ENCODE measurements at regions not wholly inside any gene's neighbourhood (a gene's known extent, or its start where the extent isn't known, plus 50 kb on each side); places are given as distances from the start of the nearest gene placed in this dataset.
A peak's percentile ranks its signal among the peaks of the same experiment; 100 is the strongest.

GRCh38 chr3:72003936-72004335 is 219.0 kb upstream of the PROK2 start:
- H3K4me1 ChIP-seq (ENCODE audit: control insufficient read depth, insufficient read depth, low read length), result peaks cover 36% of the 10 kb centered on the region
- no peak overlapping the region for H3K9ac ChIP-seq (ENCODE audit: low read depth, low read length)
- H3K36me3 ChIP-seq (ENCODE audit: insufficient read depth, low read length), result no peaks in the 10 kb centered on the region
- no peaks in the 10 kb centered on the region for H3K27me3 ChIP-seq (ENCODE audit: control insufficient read depth, insufficient read depth, low read length)
- H3K9me3 ChIP-seq (replicated peaks; ENCODE audit: low read length), result no peaks in the 10 kb centered on the region
- H3K4me2 ChIP-seq (ENCODE audit: low read length), result no peak overlapping the region
- no peak overlapping the region for H3K4me3 ChIP-seq (ENCODE audit: low read length)

DNA sequence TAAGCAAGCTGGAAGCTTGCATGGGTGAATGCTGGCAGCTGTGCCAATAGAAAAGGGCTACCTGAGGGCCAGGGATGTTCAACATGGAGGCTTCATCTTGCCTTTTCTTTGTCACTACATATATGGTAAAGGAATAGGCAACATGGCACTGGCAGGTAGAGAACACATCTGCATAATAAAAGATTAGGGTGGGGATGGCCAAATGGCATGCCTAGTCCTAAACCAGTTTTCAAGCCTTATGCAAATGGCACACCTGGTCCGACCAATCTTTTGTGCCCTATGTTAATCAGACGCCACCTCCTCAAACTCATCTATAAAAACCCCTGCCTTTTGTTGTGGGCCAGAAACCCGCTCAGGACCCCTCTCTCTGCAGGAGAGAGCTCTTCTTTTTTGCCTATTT is 216.8 kb upstream of the PROK2 start:
- no peak overlapping the region for H3K4me3 ChIP-seq (ENCODE audit: low read length)
- H3K9me3 ChIP-seq (replicated peaks; ENCODE audit: low read length), result no peaks in the 10 kb centered on the region

GRCh38 chr3:71998995-71999673 is 214.2 kb upstream of the PROK2 start:
- H3K4me3 ChIP-seq (ENCODE audit: low read length), result no peak overlapping the region
- peaks cover 36% of the 10 kb centered on the region for H3K4me1 ChIP-seq (ENCODE audit: control insufficient read depth, insufficient read depth, low read length)
- no peaks in the 10 kb centered on the region for H3K36me3 ChIP-seq (ENCODE audit: insufficient read depth, low read length)
- no peaks in the 10 kb centered on the region for H3K9me3 ChIP-seq (replicated peaks; ENCODE audit: low read length)
- H3K27me3 ChIP-seq (ENCODE audit: control insufficient read depth, insufficient read depth, low read length), result no peaks in the 10 kb centered on the region
- peak overlapping the region; percentile 77 for H3K4me2 ChIP-seq (ENCODE audit: low read length)
- peak overlapping the region; percentile 75 for H3K9ac ChIP-seq (ENCODE audit: low read depth, low read length)

More for the DNA sequence above, 216.8 kb upstream of the PROK2 start:
- H3K4me2 ChIP-seq (ENCODE audit: low read length), result no peak overlapping the region
- no peaks in the 10 kb centered on the region for H3K27me3 ChIP-seq (ENCODE audit: control insufficient read depth, insufficient read depth, low read length)
- no peaks in the 10 kb centered on the region for H3K36me3 ChIP-seq (ENCODE audit: insufficient read depth, low read length)
- H3K4me1 ChIP-seq (ENCODE audit: control insufficient read depth, insufficient read depth, low read length), result peaks cover 43% of the 10 kb centered on the region
- H3K9ac ChIP-seq (ENCODE audit: low read depth, low read length), result no peak overlapping the region

- Histone ChIP-seq H3K9ac (ENCODE audit: low read depth, low read length) (no peak overlapping the region), H3K4me1 (ENCODE audit: control insufficient read depth, insufficient read depth, low read length) (peaks cover 36% of the 10 kb centered on the region)
Observed at GRCh38 chr3:71997066-71997653, 212.2 kb upstream of the PROK2 start.

DNA sequence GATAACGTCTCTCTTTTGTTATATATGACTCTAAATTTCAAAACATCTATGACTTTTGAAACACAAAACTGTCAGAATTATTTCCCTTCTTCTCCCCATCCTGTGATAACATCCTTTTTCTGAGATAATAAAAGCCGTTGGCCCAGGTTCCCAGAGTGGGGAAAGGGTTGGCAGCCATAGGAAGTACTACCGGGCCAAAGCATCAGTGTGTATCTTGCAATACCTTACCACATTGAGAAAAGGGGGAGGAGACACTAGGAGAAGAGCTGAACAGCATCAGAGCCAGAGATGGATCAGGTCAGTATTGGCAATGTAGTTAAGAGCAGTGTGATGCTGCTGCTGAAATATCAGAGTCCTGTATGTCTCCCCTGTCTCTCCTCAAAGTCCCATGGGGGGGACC is 210.0 kb upstream of the PROK2 start:
- no peak overlapping the region for H3K4me2 ChIP-seq (ENCODE audit: low read length)
- H3K27me3 ChIP-seq (ENCODE audit: control insufficient read depth, insufficient read depth, low read length), result no peaks in the 10 kb centered on the region
- H3K36me3 ChIP-seq (ENCODE audit: insufficient read depth, low read length), result no peaks in the 10 kb centered on the region
- no peak overlapping the region for H3K4me3 ChIP-seq (ENCODE audit: low read length)
- H3K9ac ChIP-seq (ENCODE audit: low read depth, low read length), result no peak overlapping the region
- no peaks in the 10 kb centered on the region for H3K9me3 ChIP-seq (replicated peaks; ENCODE audit: low read length)
- peaks cover 34% of the 10 kb centered on the region for H3K4me1 ChIP-seq (ENCODE audit: control insufficient read depth, insufficient read depth, low read length)

More at GRCh38 chr3:71997066-71997653, 212.2 kb upstream of the PROK2 start:
- Histone ChIP-seq H3K27me3 (ENCODE audit: control insufficient read depth, insufficient read depth, low read length) (no peaks in the 10 kb centered on the region), H3K9me3 (replicated peaks; ENCODE audit: low read length) (no peaks in the 10 kb centered on the region), H3K4me3 (ENCODE audit: low read length) (no peak overlapping the region), H3K4me2 (ENCODE audit: low read length) (no peak overlapping the region), H3K36me3 (ENCODE audit: insufficient read depth, low read length) (no peaks in the 10 kb centered on the region)

- no peaks in the 10 kb centered on the region for H3K27me3 ChIP-seq (ENCODE audit: control insufficient read depth, insufficient read depth, low read length)
- peaks cover 31% of the 10 kb centered on the region for H3K4me1 ChIP-seq (ENCODE audit: control insufficient read depth, insufficient read depth, low read length)
- H3K9me3 ChIP-seq (replicated peaks; ENCODE audit: low read length), result no peaks in the 10 kb centered on the region
- no peak overlapping the region for H3K4me3 ChIP-seq (ENCODE audit: low read length)
- H3K4me2 ChIP-seq (ENCODE audit: low read length), result no peak overlapping the region
- H3K9ac ChIP-seq (ENCODE audit: low read depth, low read length), result no peak overlapping the region
- no peaks in the 10 kb centered on the region for H3K36me3 ChIP-seq (ENCODE audit: insufficient read depth, low read length)
Observed at GRCh38 chr3:71994203-71994602, 209.3 kb upstream of the PROK2 start.

DNA sequence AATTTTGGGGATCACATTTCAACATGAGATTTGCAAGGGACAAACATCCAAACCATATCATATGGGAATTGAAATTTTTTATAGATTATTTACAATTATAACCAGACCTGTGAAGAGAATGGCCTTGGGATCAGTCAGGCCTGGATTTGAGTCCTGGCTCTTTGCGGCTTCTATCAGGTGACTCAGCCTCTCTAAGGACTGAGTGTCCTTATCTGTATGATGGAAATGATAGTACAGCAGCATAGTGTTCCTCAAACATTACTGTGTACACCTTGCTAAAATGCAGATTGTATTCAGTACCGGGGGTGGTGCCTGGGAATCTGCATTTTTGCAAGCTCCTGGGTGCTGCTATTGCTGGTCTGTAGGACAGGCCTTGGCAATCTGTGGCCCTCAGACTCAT is 206.7 kb upstream of the PROK2 start:
- Histone ChIP-seq H3K27me3 (ENCODE audit: control insufficient read depth, insufficient read depth, low read length) (no peaks in the 10 kb centered on the region), H3K4me3 (ENCODE audit: low read length) (no peak overlapping the region), H3K4me2 (ENCODE audit: low read length) (no peak overlapping the region), H3K36me3 (ENCODE audit: insufficient read depth, low read length) (no peaks in the 10 kb centered on the region), H3K9me3 (replicated peaks; ENCODE audit: low read length) (no peaks in the 10 kb centered on the region), H3K9ac (ENCODE audit: low read depth, low read length) (no peak overlapping the region), H3K4me1 (ENCODE audit: control insufficient read depth, insufficient read depth, low read length) (peaks cover 23% of the 10 kb centered on the region)

DNA sequence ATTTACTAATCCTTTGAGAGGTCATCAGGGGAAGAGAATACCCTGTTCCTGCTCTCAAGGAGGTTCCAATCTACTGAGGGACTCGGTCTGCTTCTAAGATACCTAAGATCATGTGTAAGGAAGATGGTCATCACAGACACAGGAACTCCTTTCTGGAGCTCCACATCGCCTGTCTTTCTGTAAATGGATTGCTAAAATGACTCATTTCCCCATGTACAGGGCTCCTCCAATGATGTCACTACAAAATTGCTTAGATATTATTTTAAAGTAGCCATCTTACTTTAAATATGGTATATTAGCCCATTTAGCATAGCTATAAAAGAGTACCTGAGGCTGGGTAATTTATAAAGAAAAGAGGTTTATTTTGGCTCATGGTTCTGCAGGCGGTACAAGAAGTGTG is 206.1 kb upstream of the PROK2 start:
- H3K4me2 ChIP-seq (ENCODE audit: low read length), result no peak overlapping the region
- no peaks in the 10 kb centered on the region for H3K27me3 ChIP-seq (ENCODE audit: control insufficient read depth, insufficient read depth, low read length)
- no peaks in the 10 kb centered on the region for H3K36me3 ChIP-seq (ENCODE audit: insufficient read depth, low read length)
- H3K9me3 ChIP-seq (replicated peaks; ENCODE audit: low read length), result no peaks in the 10 kb centered on the region
- no peak overlapping the region for H3K9ac ChIP-seq (ENCODE audit: low read depth, low read length)
- peaks cover 21% of the 10 kb centered on the region for H3K4me1 ChIP-seq (ENCODE audit: control insufficient read depth, insufficient read depth, low read length)
- no peak overlapping the region for H3K4me3 ChIP-seq (ENCODE audit: low read length)

- H3K27me3 ChIP-seq (ENCODE audit: control insufficient read depth, insufficient read depth, low read length), result no peaks in the 10 kb centered on the region
- H3K4me2 ChIP-seq (ENCODE audit: low read length), result no peak overlapping the region
- H3K9ac ChIP-seq (ENCODE audit: low read depth, low read length), result no peak overlapping the region
- no peak overlapping the region for H3K4me3 ChIP-seq (ENCODE audit: low read length)
- H3K9me3 ChIP-seq (replicated peaks; ENCODE audit: low read length), result no peaks in the 10 kb centered on the region
- no peaks in the 10 kb centered on the region for H3K36me3 ChIP-seq (ENCODE audit: insufficient read depth, low read length)
- H3K4me1 ChIP-seq (ENCODE audit: control insufficient read depth, insufficient read depth, low read length), result peaks cover 21% of the 10 kb centered on the region
Observed at GRCh38 chr3:71990545-71990944, 205.6 kb upstream of the PROK2 start.

DNA sequence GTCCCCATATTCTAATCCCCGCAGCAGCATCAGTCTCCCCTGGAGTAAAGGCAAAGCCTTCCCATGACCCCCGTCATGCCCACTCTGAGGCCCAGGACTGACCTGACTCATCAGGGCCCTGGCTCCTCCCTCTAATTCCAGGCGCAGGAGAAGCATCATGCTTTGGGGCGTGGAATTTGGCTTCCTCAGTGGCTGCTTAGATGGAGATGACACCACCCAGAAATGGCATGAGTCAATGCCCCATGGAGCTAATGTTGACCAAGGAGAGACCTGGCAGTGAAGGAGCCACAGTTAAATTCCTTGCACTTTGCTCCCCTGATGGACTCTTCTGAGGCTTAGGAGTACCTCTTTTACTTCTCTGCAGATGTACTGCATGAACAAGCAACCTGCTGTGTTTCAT is 204.2 kb upstream of the PROK2 start:
- H3K9ac ChIP-seq (ENCODE audit: low read depth, low read length), result no peak overlapping the region
- no peak overlapping the region for H3K4me2 ChIP-seq (ENCODE audit: low read length)
- no peaks in the 10 kb centered on the region for H3K36me3 ChIP-seq (ENCODE audit: insufficient read depth, low read length)
- peaks cover 21% of the 10 kb centered on the region for H3K4me1 ChIP-seq (ENCODE audit: control insufficient read depth, insufficient read depth, low read length)
- H3K4me3 ChIP-seq (ENCODE audit: low read length), result no peak overlapping the region
- H3K27me3 ChIP-seq (ENCODE audit: control insufficient read depth, insufficient read depth, low read length), result no peaks in the 10 kb centered on the region
- H3K9me3 ChIP-seq (replicated peaks; ENCODE audit: low read length), result no peaks in the 10 kb centered on the region

DNA sequence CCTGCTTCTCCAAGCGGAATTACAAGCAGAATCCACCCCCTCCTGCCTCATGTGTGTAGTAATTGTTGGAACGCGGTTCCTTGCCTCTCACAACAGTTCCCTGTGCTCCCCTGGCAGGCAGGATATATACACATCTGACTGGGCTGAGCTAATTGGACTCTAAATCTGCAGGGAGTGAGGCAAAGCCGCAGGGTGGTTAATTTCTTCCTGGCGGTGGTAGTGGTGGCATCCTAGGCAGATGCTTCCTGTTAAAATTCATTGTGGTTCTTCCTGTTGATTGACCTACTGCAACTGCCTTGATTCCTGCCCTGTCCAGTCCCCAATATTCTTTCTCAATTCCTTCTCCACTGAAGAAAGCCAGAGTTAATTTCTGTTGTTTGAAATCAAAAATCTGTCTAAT is 202.9 kb upstream of the PROK2 start:
- H3K4me3 ChIP-seq (ENCODE audit: low read length), result no peak overlapping the region
- H3K36me3 ChIP-seq (ENCODE audit: insufficient read depth, low read length), result no peaks in the 10 kb centered on the region
- no peaks in the 10 kb centered on the region for H3K27me3 ChIP-seq (ENCODE audit: control insufficient read depth, insufficient read depth, low read length)
- H3K4me1 ChIP-seq (ENCODE audit: control insufficient read depth, insufficient read depth, low read length), result peaks cover 30% of the 10 kb centered on the region
- H3K9ac ChIP-seq (ENCODE audit: low read depth, low read length), result no peak overlapping the region
- no peak overlapping the region for H3K4me2 ChIP-seq (ENCODE audit: low read length)
- no peaks in the 10 kb centered on the region for H3K9me3 ChIP-seq (replicated peaks; ENCODE audit: low read length)

DNA sequence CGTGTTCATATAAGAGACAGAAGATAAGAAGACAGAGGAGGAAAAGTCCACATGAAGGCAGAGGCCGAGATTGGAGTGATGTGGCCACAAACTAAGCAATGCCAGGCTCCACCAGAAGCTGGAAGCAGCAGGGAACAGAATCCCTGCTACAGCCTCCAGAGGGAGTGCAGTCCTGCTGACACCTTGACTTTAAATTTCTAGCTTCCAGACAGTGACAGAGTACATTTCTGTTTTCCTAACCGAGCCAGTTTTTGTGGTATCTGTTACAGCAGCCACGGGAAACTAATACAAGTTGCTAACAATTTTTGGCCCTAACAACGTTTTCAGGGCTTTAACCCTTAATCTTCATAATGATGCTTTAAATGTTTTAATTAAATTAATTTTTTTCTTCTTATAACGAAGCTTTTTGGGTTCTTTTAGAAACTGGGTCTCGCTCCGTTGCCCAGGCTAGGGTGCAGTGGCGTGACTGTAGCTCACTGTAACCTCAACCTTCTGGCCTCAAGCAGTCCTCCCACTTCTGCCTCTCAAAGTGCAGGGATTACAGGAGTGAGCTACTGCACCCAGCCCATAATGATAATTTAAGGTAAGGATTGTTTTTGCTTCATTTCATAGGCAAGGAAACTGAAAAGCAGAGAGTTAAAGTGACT is 202.3 kb upstream of the PROK2 start:
- H3K9me3 ChIP-seq (replicated peaks; ENCODE audit: low read length), result no peaks in the 10 kb centered on the region
- no peak overlapping the region for H3K4me2 ChIP-seq (ENCODE audit: low read length)
- H3K9ac ChIP-seq (ENCODE audit: low read depth, low read length), result no peak overlapping the region
- H3K4me3 ChIP-seq (ENCODE audit: low read length), result no peak overlapping the region
- peaks cover 35% of the 10 kb centered on the region for H3K4me1 ChIP-seq (ENCODE audit: control insufficient read depth, insufficient read depth, low read length)
- no peaks in the 10 kb centered on the region for H3K36me3 ChIP-seq (ENCODE audit: insufficient read depth, low read length)
- no peaks in the 10 kb centered on the region for H3K27me3 ChIP-seq (ENCODE audit: control insufficient read depth, insufficient read depth, low read length)
